ENCODE measurements at regions not wholly inside any gene's neighbourhood (a gene's known extent, or its start where the extent isn't known, plus 50 kb on each side); places are given as distances from the start of the nearest gene placed in this dataset.

GRCh38 chr9:78899006-78899405 lies 602.1 kb downstream of the PSAT1 start:
- POLR2A ChIA-PET: no interaction called here
- CTCF ChIA-PET: no interaction called here
- H3K27me3 ChIP-seq (ENCODE audit: control insufficient read depth, insufficient read depth, low read length): no peaks in the 10 kb centered on the region
- H3K36me3 ChIP-seq (ENCODE audit: control insufficient read depth, insufficient read depth, low read length): no peaks in the 10 kb centered on the region
- TF ChIP-seq, protein P1, sequence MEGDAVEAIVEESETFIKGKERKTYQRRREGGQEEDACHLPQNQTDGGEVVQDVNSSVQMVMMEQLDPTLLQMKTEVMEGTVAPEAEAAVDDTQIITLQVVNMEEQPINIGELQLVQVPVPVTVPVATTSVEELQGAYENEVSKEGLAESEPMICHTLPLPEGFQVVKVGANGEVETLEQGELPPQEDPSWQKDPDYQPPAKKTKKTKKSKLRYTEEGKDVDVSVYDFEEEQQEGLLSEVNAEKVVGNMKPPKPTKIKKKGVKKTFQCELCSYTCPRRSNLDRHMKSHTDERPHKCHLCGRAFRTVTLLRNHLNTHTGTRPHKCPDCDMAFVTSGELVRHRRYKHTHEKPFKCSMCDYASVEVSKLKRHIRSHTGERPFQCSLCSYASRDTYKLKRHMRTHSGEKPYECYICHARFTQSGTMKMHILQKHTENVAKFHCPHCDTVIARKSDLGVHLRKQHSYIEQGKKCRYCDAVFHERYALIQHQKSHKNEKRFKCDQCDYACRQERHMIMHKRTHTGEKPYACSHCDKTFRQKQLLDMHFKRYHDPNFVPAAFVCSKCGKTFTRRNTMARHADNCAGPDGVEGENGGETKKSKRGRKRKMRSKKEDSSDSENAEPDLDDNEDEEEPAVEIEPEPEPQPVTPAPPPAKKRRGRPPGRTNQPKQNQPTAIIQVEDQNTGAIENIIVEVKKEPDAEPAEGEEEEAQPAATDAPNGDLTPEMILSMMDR (IDR thresholded peaks at IDR 0.05; ENCODE audit: insufficient read depth, low read depth, low read length): no peak
- no peak overlapping the region for H3K4me3 ChIP-seq (ENCODE audit: low read depth, low read length)
- no peak for DNase-seq (ENCODE audit: low read depth)

- TF ChIP-seq, protein P1 (IDR thresholded peaks at IDR 0.05; ENCODE audit: insufficient read depth, low read depth, low read length): no peak
- ChIA-PET POLR2A (no interaction called here), CTCF (no interaction called here)
- no peaks in the 10 kb centered on the region for H3K36me3 ChIP-seq (ENCODE audit: control insufficient read depth, insufficient read depth, low read length)
- DNase-seq (ENCODE audit: low read depth): no peak
- H3K27me3 ChIP-seq (ENCODE audit: control insufficient read depth, insufficient read depth, low read length): no peaks in the 10 kb centered on the region
- H3K4me3 ChIP-seq (ENCODE audit: low read depth, low read length): no peak overlapping the region
Measured at GRCh38 chr9:78900500-78900899, 603.6 kb downstream of the PSAT1 start.

DNA sequence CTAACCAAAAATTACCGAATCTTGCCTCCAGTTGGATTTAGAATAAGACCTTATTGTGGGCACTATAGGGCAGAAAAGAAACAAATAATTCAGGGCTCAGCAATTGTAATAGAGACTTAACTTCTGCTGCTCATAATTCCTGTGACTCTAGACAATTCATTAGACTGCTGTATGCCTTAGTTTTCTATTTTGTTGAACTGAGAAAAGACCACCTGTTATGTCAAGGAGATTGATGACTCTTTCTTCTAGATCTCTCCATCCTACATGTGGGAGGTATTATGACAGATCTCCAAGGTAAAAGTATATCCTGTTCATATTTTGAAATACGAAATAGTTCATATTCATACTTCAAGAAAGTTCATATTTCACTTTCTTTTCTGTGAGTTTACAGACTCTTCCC lies 605.1 kb downstream of the PSAT1 start:
- DNase-seq (ENCODE audit: low read depth): no peak
- no peaks in the 10 kb centered on the region for H3K27me3 ChIP-seq (ENCODE audit: control insufficient read depth, insufficient read depth, low read length)
- H3K4me3 ChIP-seq (ENCODE audit: low read depth, low read length): no peak overlapping the region
- ChIA-PET POLR2A (no interaction called here), CTCF (no interaction called here)
- H3K36me3 ChIP-seq (ENCODE audit: control insufficient read depth, insufficient read depth, low read length): no peaks in the 10 kb centered on the region
- TF ChIP-seq, protein P1 (IDR thresholded peaks at IDR 0.05; ENCODE audit: insufficient read depth, low read depth, low read length): no peak

DNA sequence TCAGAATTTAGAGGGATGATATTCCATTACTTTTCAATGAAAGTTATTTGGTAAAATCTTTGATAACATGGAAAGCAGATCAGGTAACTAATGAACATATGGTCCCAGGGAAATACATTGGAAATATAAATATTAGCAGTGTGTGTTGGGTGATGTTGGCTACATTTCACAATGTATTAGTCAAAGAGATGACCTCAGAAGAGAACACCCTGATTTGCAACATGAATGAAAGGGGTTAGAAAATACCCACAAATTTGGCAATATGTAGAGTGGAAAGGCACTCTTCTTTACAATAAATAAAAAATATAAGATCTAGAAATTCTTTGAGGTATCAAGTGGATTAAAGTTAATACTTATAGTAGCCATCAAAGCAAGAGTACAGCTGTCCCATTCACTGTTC lies 606.7 kb downstream of the PSAT1 start:
- no peaks in the 10 kb centered on the region for H3K36me3 ChIP-seq (ENCODE audit: control insufficient read depth, insufficient read depth, low read length)
- POLR2A ChIA-PET: no interaction called here
- TF ChIP-seq, protein P1 (IDR thresholded peaks at IDR 0.05; ENCODE audit: insufficient read depth, low read depth, low read length): no peak
- no peak overlapping the region for H3K4me3 ChIP-seq (ENCODE audit: low read depth, low read length)
- CTCF ChIA-PET: no interaction called here
- H3K27me3 ChIP-seq (ENCODE audit: control insufficient read depth, insufficient read depth, low read length): no peaks in the 10 kb centered on the region
- DNase-seq (ENCODE audit: low read depth): no peak

DNA sequence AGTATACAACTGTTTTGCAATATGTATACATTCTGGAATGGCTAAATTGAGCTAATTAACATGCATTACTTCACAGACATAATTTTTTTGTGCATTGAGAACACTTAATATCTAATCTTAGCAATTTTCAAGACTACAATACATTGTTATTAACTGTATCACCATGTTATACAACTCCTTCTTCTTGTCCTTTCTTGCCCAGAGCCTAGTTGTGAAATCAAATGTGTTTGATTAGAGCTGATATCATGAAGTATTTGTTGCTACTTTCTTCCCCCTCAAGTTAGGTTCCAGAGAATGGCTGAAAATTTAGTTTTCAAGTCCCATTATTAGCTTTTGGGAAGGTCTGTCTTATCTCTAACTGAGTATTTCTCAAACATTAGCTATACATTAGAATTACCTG lies 607.8 kb downstream of the PSAT1 start:
- TF ChIP-seq, protein P1 (IDR thresholded peaks at IDR 0.05; ENCODE audit: insufficient read depth, low read depth, low read length): no peak
- Histone ChIP-seq H3K27me3 (ENCODE audit: control insufficient read depth, insufficient read depth, low read length) (no peaks in the 10 kb centered on the region), H3K36me3 (ENCODE audit: control insufficient read depth, insufficient read depth, low read length) (no peaks in the 10 kb centered on the region), H3K4me3 (ENCODE audit: low read depth, low read length) (no peak overlapping the region)
- POLR2A ChIA-PET: no interaction called here
- no peak for DNase-seq (ENCODE audit: low read depth)
- CTCF ChIA-PET: interaction anchor here (0.7 to 1.3 kb wide), 4 partner anchors 10 to 721 kb away, joined by 3 read pairs; no protein-coding TSS in a partner anchor

Measured in BJ (cell line).